ENCODE measurements at regions not wholly inside any gene's neighbourhood (a gene's known extent, or its start where the extent isn't known, plus 50 kb on each side); places are given as distances from the start of the nearest gene placed in this dataset.

- no peak for TF ChIP-seq POLR2A (IDR thresholded peaks at IDR 0.05; ENCODE audit: low read length)
- no peak for TF ChIP-seq RAD21 (conservative IDR thresholded peaks at IDR 0.05 in 1 of 2, IDR thresholded peaks at IDR 0.05 in 1 of 2)
- no peak for TF ChIP-seq CBX2 (IDR thresholded peaks at IDR 0.05; ENCODE audit: borderline replicate concordance, low read depth)
- no peak for TF ChIP-seq CTCF (IDR thresholded peaks at IDR 0.05)
- no peak for TF ChIP-seq MYC (IDR thresholded peaks at IDR 0.05; ENCODE audit: borderline replicate concordance, low read length)
- TF ChIP-seq CHD2 (IDR thresholded peaks at IDR 0.05; ENCODE audit: low read length, partially characterized antibody): no peak
- TF ChIP-seq CBX8 (IDR thresholded peaks at IDR 0.05): no peak
- TF ChIP-seq USF2 (IDR thresholded peaks at IDR 0.05): no peak
- TF ChIP-seq CHD4 (IDR thresholded peaks at IDR 0.05; ENCODE audit: borderline replicate concordance): no peak
Measured at GRCh38 chr2:37585295-37585908, 86.0 kb downstream of the CDC42EP3 start.

Data from A549 (cell line).